ENCODE measurements at regions not wholly inside any gene's neighbourhood (a gene's known extent, or its start where the extent isn't known, plus 50 kb on each side); places are given as distances from the start of the nearest gene placed in this dataset.

DNA sequence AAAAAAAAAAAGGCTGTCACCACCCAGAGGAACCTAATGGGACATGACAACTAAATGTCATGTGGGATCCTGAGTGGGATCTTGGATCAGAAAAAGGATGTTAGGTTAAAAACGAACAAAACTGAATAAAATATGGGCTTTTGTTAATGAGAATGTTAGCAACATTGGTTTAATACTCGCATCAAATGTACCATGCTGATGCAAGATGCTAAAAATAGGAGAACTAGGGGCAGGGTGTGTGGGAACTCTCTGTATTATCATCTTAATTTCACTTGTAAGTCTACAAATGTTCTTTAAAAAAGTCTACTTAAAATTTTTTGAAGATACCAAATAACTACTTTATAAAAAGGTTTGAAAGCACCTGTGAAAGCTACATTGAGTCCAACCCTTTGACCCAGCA is 88.8 kb upstream of the PRR5 start:
- dilution Hi-C loops (cut with MboI; ENCODE audit: extremely low pct_ligation_motif_present, low sequenced_read_pairs) (no loop called here), intact Hi-C loops (cut with micrococcal nuclease) (no loop called here)
- H3K36me3 ChIP-seq (ENCODE audit: control insufficient read depth in 2 of 2, extremely low read depth in 1 of 2, insufficient read depth in 2 of 2, low read length in 2 of 2): no peaks in the 10 kb centered on the region
- H3K4me2 ChIP-seq (ENCODE audit: insufficient read depth, low read length): no peak overlapping the region
- no peak overlapping the region for H3K9ac ChIP-seq (replicated peaks; ENCODE audit: extremely low read depth, insufficient read depth, low read length)
- H3K27ac ChIP-seq (ENCODE audit: insufficient read depth, low read depth, low read length): no peak overlapping the region
- H2AFZ ChIP-seq (ENCODE audit: low read depth, low read length): no peak overlapping the region
- DNase-seq (ENCODE audit: low read depth, low spot score): no peak
- no peaks in the 10 kb centered on the region for H3K4me1 ChIP-seq (ENCODE audit: control insufficient read depth, extremely low read depth, insufficient read depth, low read length)
- H4K20me1 ChIP-seq (replicated peaks; ENCODE audit: control insufficient read depth, extremely low read depth, insufficient read depth, low read length): no peaks in the 10 kb centered on the region
- H3K9me1 ChIP-seq (replicated peaks; ENCODE audit: control insufficient read depth, extremely low read depth, insufficient read depth, low read length): no peaks in the 10 kb centered on the region
- H3K27me3 ChIP-seq (ENCODE audit: control insufficient read depth in 2 of 2, insufficient read depth in 2 of 2, low read length in 2 of 2): no peaks in the 10 kb centered on the region
- ChIA-PET POLR2A (no interaction called here), CTCF (no interaction called here)
- H3K4me3 ChIP-seq (replicated peaks in 1 of 3; ENCODE audit: insufficient read depth in 1 of 3, low read depth in 1 of 3, low read length in 3 of 3): no peak overlapping the region
- no TSS peak for BruUV-seq (replicated peaks)
- TF ChIP-seq POLR2A (IDR thresholded peaks at IDR 0.05; ENCODE audit: low read depth, low read length) (no peak), GATA2 (IDR thresholded peaks at IDR 0.05; ENCODE audit: insufficient read depth, insufficient read length, low read depth, low read length) (no peak), POLR2AphosphoS5 (IDR thresholded peaks at IDR 0.05; ENCODE audit: insufficient read depth, low read depth, low read length) (no peak), JUN (IDR thresholded peaks at IDR 0.05; ENCODE audit: borderline replicate concordance, insufficient read depth, insufficient read length, low read depth) (no peak), MYC (IDR thresholded peaks at IDR 0.05; ENCODE audit: low read depth, low read length) (no peak), EZH2 (IDR thresholded peaks at IDR 0.05; ENCODE audit: borderline replicate concordance, low read depth, low read length, severe bottlenecking) (no peak), FOS (IDR thresholded peaks at IDR 0.05; ENCODE audit: borderline replicate concordance, insufficient read depth, low read length) (no peak)
- TF ChIP-seq, protein P1, sequence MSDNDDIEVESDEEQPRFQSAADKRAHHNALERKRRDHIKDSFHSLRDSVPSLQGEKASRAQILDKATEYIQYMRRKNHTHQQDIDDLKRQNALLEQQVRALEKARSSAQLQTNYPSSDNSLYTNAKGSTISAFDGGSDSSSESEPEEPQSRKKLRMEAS (IDR thresholded peaks at IDR 0.05; ENCODE audit: insufficient read depth, insufficient read length): no peak
- TF ChIP-seq, protein P2, sequence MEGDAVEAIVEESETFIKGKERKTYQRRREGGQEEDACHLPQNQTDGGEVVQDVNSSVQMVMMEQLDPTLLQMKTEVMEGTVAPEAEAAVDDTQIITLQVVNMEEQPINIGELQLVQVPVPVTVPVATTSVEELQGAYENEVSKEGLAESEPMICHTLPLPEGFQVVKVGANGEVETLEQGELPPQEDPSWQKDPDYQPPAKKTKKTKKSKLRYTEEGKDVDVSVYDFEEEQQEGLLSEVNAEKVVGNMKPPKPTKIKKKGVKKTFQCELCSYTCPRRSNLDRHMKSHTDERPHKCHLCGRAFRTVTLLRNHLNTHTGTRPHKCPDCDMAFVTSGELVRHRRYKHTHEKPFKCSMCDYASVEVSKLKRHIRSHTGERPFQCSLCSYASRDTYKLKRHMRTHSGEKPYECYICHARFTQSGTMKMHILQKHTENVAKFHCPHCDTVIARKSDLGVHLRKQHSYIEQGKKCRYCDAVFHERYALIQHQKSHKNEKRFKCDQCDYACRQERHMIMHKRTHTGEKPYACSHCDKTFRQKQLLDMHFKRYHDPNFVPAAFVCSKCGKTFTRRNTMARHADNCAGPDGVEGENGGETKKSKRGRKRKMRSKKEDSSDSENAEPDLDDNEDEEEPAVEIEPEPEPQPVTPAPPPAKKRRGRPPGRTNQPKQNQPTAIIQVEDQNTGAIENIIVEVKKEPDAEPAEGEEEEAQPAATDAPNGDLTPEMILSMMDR (IDR thresholded peaks at IDR 0.05; ENCODE audit: extremely low read depth in 1 of 2, insufficient read depth in 1 of 2, low read depth in 1 of 2, low read length in 2 of 2): no peak
- no peak for FAIRE-seq
- no peaks in the 10 kb centered on the region for H3K79me2 ChIP-seq (ENCODE audit: control insufficient read depth, insufficient read depth, low read length)
- no peaks in the 10 kb centered on the region for H3K9me3 ChIP-seq (replicated peaks; ENCODE audit: control insufficient read depth, insufficient read depth, low read length)

All from endothelial cell of umbilical vein (primary cell).